Left hindlimb (tissue), 1 donor: ENCODE measurements at regions not wholly inside any gene's neighbourhood (a gene's known extent, or its start where the extent isn't known, plus 50 kb on each side); places are given as distances from the start of the nearest gene placed in this dataset.

Source experiments
- DNase-seq: peaks from one replicate; pipeline ENCODE4 v3.0.0-alpha.2; 2018

DNA sequence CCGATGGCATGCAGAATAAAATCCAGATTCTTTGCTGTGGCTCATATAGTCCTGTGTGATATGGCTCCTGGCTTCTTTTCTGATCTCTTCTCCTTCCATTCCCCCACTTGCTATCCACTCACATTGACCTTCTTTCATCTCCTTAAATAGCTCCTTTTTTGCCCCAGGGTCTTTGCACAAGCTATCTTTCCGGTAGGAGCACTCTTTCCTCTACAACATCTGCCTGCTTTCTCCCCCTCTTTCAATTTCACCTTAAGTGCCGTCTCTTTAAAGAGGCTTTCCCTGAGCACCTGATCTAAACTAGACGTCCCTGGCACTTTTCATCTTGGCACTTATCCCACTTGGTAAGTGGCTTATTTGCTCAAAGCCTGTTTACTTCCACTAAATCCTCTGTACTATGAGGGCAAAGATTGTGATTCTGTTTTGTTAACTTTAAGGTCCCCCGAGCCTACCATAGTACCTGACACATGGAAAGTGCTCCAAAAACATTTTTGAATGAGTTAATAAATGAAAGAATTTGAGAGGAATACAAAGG, 323.3 kb upstream of the TLE3 start:
- no peak for DNase-seq

DNA sequence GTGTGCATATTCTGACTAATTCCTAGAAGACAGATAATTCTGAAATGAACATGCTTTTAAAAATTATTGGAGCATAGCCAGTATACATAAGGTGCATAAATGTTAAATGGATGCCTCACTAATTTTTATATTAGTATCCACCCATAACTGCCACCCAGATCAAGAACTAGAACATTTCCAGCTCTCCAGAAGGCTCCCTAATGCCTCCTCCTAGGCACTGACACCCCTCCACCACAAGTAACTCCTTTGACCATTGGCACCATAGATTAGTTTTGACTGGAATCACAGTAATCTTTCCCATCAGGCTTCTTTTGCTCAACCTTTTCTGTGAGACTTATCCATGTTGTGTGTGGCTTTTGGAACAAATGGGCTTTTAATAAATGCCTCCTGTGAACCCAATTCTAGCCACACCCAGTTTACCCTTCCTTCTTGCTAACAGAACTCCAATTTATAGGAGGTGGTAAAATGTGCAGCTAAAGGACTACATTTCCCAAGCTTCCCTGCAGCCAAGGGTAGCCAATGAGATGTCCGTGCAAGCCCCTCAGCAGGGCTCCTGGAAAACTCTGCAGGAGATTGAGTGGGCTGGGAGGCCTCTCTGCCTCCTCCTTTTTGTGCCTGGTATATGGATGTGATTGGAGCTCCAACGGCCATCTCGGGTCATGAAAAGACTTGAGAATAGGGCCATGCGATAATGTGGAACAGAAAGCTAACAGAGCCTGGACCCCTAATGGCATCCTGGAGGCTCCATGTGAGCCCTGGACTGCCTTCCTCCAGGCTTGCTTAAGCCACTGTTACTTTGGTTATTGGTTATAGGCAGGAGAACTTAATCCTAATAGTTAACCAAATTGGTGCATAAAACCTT, 322.6 kb upstream of the TLE3 start:
- DNase-seq = no peak

DNA sequence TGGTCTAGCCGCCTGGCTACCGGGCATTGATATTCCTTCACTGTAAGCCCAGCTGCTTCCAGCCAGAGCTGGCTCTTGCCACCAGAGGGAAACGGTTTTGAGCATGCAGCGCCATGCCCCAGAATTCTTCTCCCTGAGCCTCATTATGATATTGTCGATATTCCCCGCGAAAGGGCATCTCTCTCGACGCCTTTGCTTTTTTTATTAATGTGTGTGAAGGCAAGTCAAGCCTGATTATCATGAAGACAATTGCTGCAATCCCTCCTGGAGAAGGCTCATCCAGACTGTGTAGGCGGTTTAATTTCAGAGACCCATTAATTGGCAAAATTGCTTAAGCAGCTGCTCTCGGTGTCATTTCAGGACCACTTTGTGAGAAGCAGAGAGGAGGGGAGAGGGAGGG, 321.2 kb upstream of the TLE3 start:
- no peak for DNase-seq

GRCh38 chr15:70417535-70417934, 319.8 kb upstream of the TLE3 start:
- no peak for DNase-seq

- no peak for DNase-seq
These were observed 319.1 kb upstream of the TLE3 start for GRCh38 chr15:70416829-70417228.

DNA sequence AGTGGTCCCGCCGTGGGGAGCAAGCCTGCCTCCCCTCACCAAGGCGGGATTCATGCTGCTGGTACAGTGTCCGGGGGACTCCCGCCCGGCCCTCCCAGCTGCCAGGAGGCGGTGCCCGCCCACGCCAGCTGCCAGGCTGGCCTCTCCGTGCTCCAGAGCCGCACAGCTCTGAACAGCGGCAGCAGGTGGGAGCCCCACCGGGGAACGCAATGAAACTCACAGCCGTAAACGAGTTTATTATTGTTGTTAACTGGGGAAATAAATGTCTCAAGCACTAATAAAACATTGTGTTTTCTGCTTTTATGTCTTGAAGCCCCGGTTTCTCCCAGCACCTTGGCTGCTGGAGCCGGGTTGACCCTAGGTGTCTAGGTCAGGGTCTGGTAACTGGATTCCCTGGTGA, 317.7 kb upstream of the TLE3 start:
- DNase-seq = peak; percentile 68

DNA sequence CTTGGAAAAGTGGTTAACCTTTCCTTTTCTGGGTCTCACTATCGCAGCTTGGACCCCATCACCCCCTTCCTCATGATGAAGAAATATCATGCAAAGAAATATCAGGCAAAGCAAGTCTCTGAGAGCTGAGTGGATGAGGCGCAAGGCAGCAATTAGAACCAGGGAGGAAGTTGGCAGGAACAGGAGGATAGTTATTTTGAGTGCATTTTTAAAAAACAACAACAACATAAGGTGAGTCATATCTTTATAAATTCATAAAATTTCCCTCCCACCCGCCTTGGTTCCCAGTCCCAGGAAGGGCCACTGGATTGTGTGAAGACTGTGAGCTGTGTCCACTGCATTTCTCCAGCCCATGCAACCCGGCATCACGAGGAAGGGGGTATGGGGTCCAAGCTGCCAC, 316.9 kb upstream of the TLE3 start:
- no peak for DNase-seq

DNA sequence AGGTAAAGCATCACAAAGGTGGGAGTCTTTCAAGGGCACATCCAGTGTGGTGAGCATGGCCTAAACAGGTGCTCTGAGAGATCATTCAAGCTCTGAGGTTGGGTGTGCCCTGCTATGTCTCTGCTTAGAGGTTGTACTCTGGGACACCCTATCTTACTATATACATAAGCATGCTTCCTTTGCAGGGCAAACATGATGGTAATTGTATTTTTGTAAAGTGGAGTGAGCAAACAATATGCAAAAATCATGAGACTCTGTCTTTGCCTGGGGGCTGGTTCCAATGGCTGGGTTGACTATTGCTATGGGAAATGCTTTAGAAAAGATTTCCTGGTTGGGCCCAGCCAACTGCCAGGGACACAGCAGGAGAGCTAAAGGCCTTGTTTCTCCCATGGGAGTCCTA, 315.1 kb upstream of the TLE3 start:
- DNase-seq = no peak

DNA sequence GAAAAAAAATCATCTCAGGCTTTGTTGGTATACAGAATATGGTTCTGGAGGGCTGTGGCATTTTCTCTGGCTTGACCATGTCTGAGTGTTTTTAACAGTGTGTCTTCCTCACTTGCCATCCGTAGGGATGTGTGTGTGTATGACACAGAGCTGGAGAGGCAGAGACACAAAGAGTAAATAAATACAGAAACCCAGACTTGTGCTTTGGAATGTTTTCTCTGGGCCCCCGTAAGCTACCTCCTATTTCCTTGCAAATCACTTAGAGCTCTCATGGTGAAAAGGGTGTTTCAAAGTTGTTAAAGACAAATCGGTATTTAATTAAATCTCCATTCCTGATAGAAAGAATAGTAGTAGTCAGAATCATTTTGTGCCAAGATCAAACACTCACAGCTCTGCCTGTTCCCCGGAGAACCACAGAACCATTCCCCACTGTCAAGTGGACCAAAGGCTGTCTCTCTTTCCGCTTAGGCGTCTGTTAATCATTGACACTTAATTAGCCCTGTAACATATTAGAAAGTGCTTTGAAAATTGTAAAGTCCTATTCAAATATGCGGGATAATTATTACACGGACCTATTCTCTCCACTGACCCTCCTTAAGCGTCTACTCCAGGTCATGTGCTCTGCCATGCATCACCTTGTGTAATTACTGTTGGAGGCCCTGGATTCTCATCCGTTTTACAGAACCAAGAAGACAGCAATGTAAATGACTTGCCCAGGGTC, 313.6 kb upstream of the TLE3 start:
- DNase-seq = no peak

DNA sequence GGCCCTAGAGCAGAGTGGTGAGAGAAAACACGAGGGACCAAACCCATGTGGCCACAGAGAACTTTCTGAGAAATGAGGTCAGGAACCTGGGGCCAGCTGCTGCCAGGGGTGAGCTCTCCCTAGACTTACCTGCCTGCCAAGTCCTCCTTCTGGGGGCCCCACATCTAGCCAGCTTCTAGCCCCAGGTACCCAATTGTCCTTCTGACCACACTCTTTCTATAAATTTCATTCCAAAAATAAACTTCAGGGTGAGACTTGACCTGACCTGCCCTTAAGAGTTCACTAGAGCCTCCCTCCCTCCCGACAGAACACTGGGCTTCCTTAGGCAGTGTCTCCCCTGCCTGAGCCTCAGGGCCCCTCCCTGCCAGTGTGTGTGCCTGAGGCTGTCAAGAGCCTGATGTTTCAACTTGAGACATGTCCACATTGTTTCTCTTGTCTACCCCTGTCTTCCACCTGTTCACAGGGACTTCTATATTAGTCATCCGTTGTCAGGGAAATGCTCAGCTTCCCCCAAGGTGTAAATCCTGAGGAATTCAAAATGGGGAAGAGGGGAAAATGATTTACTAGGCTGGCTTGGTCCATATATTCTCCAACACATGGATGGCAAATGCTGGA, 312.8 kb upstream of the TLE3 start:
- no peak for DNase-seq

- DNase-seq = no peak
These were observed 311.7 kb upstream of the TLE3 start for GRCh38 chr15:70409388-70409787.

GRCh38 chr15:70407955-70408354, 310.2 kb upstream of the TLE3 start:
- DNase-seq = no peak

DNA sequence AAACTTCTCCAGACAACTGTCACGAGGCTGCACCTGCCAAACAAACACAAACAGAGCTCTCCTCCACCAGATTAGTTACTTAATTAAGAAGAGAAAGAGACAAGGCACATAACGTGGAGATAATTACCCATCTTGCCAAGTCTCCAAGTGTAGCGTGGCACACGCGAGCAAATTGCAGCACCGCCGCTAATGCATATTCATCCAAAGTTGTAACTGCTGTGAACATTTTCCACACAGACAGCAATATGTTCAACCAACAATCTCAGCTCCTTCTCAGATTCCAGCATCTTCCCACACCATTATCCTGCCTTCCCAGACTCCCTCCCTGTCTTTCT, 309.6 kb upstream of the TLE3 start:
- no peak for DNase-seq

- DNase-seq = no peak
These were observed 309.1 kb upstream of the TLE3 start for GRCh38 chr15:70406617-70407335.

DNA sequence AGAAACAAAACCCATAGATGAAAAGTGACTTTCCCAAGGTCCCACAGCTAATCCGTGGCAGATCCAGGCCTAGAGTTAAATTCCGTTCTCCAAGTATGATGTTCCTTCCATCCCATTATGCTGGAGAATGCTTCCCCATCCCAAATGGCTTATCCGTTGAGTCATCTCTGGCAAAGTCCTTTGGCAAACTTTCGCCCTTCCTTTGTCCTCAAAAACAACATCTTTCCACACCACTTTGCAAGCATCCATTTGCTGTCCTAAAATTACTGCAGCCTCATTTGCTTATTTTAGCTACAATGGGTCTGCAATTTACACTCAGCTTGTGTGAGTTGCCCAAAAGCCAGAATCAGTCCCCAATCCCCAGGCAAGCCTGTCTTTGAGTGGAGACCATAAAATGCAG, 304.0 kb upstream of the TLE3 start:
- peak; percentile 52 for DNase-seq

GRCh38 chr15:70400766-70401541, 303.2 kb upstream of the TLE3 start:
- DNase-seq = no peak

DNA sequence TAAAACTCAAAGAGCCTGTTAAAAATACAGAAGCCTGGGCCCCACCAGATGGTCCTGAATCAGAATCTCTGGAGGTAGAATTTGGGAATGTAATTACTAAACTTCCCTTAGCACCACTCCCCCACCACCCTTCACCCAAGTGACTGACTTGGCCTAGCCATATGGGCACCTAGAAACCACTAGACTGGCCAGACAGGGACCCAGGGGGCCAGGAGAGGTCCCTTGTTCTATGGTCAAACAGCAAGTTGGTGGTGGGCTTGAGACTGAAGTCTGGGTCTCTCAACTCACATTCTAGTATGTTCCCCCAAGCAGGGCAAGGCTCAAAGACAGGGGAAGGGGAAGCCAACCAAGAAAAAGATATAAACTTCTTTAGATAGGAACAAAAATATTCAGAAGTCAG, 301.5 kb upstream of the TLE3 start:
- no peak for DNase-seq

DNA sequence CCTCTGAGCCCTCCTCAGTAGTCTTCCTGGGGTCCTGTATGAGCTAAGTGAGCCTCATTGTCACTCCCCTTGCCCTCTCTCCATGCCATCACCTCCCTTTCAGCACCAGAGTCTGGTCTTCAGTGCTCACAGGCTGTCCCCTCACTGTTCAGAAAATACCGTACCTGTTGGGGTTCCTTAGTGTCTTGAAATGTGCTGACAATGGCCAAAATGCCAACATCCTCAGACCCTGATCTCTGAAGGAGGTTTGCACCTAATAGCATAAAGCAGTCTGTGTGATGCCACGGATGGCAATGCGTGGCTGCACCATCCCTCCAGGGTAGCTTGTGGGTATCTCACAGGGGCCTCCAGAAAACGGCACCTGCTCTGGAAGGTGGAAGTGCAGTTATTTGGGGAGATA, 301.0 kb upstream of the TLE3 start:
- no peak for DNase-seq

DNA sequence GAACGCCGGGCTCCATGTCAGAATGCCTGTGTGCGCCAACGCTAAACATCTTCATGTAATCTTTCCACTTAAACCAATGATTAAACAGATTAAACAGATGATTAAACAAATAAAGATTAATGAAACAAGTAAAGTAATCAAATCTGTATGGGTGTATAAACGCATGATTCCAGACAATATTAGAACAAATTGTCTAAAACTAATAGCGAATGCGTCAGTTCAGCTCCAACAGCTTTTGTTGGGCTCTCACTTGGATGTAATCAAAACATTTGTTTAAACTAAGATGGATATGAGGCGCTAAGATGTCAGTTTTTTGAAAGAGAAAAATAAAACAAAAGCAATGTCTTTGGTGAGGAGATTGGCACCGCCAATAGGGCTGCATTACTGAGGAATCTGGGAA, 299.1 kb upstream of the TLE3 start:
- DNase-seq = no peak

DNA sequence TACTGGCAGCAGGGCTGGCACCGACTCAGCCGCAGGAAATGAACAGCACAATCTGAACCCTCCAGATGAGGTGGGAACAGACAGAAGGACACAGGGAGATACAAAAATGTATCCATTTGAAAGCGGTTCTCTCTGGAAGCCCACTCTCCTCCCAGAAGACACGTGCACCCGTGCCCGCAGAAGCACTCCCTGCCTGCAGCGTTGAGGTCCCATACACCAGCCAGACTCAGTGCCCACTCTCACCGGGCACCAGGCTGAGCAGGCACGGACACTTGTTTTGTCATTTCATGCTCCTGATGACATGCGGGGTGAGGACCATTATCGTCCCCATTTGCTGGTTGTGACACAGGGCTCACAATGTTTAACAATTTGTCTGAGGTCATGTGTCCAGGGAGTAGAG, 297.4 kb upstream of the TLE3 start:
- no peak for DNase-seq

DNA sequence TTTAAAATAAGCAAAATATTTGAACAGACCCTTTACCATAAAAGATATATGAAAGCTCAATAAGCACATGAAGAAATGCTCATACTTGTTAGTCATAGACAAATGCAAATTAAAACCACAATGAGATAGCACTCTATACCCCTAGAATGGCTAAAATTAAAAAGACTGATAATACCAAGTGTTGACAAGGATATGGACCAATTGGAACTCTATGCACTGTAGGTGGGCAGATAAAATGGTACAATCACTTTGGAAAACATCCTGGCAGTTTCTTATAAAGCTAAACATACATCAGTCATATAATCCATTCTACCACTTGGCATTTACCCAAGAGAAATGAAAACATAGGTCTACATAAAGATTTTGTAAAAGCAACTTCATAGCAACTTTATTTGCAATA, 293.0 kb upstream of the TLE3 start:
- no peak for DNase-seq

DNA sequence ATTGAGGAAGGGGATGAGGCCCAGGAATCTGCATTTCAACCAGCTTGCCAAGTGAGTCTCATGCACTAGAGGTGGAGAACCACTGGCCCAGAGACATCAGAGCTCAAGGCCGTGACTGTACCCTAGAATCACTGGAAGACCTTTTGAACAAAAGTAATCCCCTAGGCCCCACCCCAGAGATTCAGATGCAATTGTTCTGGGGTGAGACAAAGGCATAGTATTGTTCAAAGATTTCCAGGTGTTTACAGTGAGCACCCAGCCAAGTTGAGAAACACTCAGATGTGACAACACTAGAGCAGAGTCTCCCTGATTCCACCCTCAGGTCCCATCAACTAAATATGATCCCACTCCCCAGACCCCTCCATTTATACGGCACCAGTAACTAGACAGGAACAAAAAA, 290.3 kb upstream of the TLE3 start:
- no peak for DNase-seq
